Adrenal gland (tissue), 9 donors: ENCODE measurements at regions not wholly inside any gene's neighbourhood (a gene's known extent, or its start where the extent isn't known, plus 50 kb on each side); places are given as distances from the start of the nearest gene placed in this dataset.
"Not testable (repeated sequence)": the region's sequence is repeated elsewhere in the genome, so short reads cannot be mapped to it uniquely, and the experiment has no call there.

Source experiments
- DNase-seq, 7 donors: peaks; one replicate each; pipeline ENCODE4 v3.0.0-alpha.2; 2019 to 2020
- H3K27ac ChIP-seq, 5 donors: fragments of 200-600 bp; sonication (generic) in 4 of 5; 1 replicate in 3 of 5; 2 replicates in 2 of 5; pipeline versions ENCODE4 v1.5.1 to v1.8.0; 2016 to 2020; ENCODE audit warnings: mild to moderate bottlenecking in 1 of 5
- H3K27me3 ChIP-seq: fragments of 200-600 bp; 2 replicates; pipeline ENCODE4 v1.8.0; 2021
- H3K36me3 ChIP-seq, 2 donors: fragments of 200-600 bp; replicated peaks in 1 of 2; 1 replicate in 1 of 2; 2 replicates in 1 of 2; pipeline versions ENCODE4 v1.5.1 to v1.8.0; 2018 to 2022
- H3K4me1 ChIP-seq, 2 donors: fragments of 200-600 bp; replicated peaks in 1 of 2; 1 replicate in 1 of 2; 2 replicates in 1 of 2; pipeline versions ENCODE4 v1.5.1 to v1.8.0; 2018 to 2021
- H3K4me3 ChIP-seq, 4 donors: fragments of 200-600 bp; sonication (generic) in 3 of 4; one replicate each; pipeline ENCODE4 v1.5.1; 2016 to 2018
- H3K9me3 ChIP-seq, 3 donors: fragments of 200-600 bp; sonication (generic) in 1 of 3; replicated peaks in 1 of 3; 1 replicate in 2 of 3; 2 replicates in 1 of 3; pipeline versions ENCODE4 v1.5.1 to v1.8.0; 2016 to 2021
- CTCF ChIP-seq, 6 experiments: fragments of 450-650 bp in 4 of 6; fragments of 200-600 bp in 2 of 6; sonication (generic) in 1 of 6; IDR thresholded peaks; 1 replicate in 5 of 6; 2 replicates in 1 of 6; pipeline versions ENCODE4 v1.5.1 to v1.8.0; 2016 to 2021; ENCODE audit warnings: antibody characterized with exemption in 6 of 6, mild to moderate bottlenecking in 2 of 6, moderate library complexity in 1 of 6
- POLR2A ChIP-seq, 2 donors: fragments of 450-650 bp; IDR thresholded peaks; one replicate each; pipeline ENCODE4 v1.6.1; 2017; ENCODE audit warnings: antibody characterized with exemption in 2 of 2, mild to moderate bottlenecking in 2 of 2, moderate library complexity in 1 of 2
- WGBS, 4 donors: extraction: QIAGEN DNeasy Blood & Tissue Kit in 2 of 4; methylation state at CpG; one replicate each; pipeline versions ENCODE4 v1.1.5 to v1.1.7; 2013 to 2017; 5-methylcytosine and 5-hydroxymethylcytosine counted together
- intact Hi-C, 2 donors: fragments of 100-400 bp; cut with DNase I; formaldehyde crosslinking; loops; one replicate each; pipeline versions ENCODE4 v1.14.1 to v1.15.0; 2022 to 2023
- donor health status: healthy with polysubstance abuse.
- donor health status: Bipolar disorder and iron deficiency.
- donor health status: DM: yes; HTN: yes; CAD: no.
- donor health status: DM: no; HTN: no; CAD: no.
- donor health status: DM: no; HTN: no; CAD: no.

- Histone ChIP-seq H3K4me3 (no peak overlapping the region), H3K36me3 (no peaks in the 10 kb centered on the region), H3K27me3 (peaks cover 12% of the 10 kb centered on the region), H3K27ac (no peak overlapping the region), H3K9me3 (no peaks in the 10 kb centered on the region), H3K4me1 (no peaks in the 10 kb centered on the region)
- intact Hi-C loops = no loop called here
- no peak for DNase-seq
- TF ChIP-seq POLR2A (IDR thresholded peaks at IDR 0.05) = no peak
- no peak for TF ChIP-seq CTCF (IDR thresholded peaks at IDR 0.05)
- 73 to 84% (median 76%) methylated on average over 1 of the region's 1 CpG for WGBS, 4 donors
Observed at GRCh38 chrX:97897998-97898397, 1014.3 kb downstream of the RPA4 start.

- 60 to 66% (median 64%) methylated on average over 2 of the region's 2 CpGs for WGBS, 4 donors
- no peak for TF ChIP-seq POLR2A (IDR thresholded peaks at IDR 0.05)
- TF ChIP-seq CTCF (IDR thresholded peaks at IDR 0.05) = no peak
- intact Hi-C loops = no loop called here
- Histone ChIP-seq H3K27me3 (peaks cover 13% of the 10 kb centered on the region), H3K9me3 (no peaks in the 10 kb centered on the region), H3K27ac (no peak overlapping the region), H3K36me3 (no peaks in the 10 kb centered on the region), H3K4me1 (no peaks in the 10 kb centered on the region), H3K4me3 (no peak overlapping the region)
- no peak for DNase-seq
Observed at GRCh38 chrX:97898798-97899197, 1015.1 kb downstream of the RPA4 start.

GRCh38 chrX:97907791-97908190 lies 1024.1 kb downstream of the RPA4 start:
- DNase-seq = no peak
- WGBS, 4 donors = 69 to 89% (median 77%) methylated on average over 1 of the region's 1 CpG
- peaks cover 0 to 3% (median 0%) of the 10 kb centered on the region in 3 donors for H3K9me3 ChIP-seq

GRCh38 chrX:97909245-97909644 lies 1025.5 kb downstream of the RPA4 start:
- Histone ChIP-seq H3K27me3 (peaks cover 10% of the 10 kb centered on the region), H3K4me1 (no peaks in the 10 kb centered on the region), H3K4me3 (no peak overlapping the region), H3K27ac (no peak overlapping the region), H3K36me3 (no peaks in the 10 kb centered on the region), H3K9me3 (peaks cover 0 to 3% (median 0%) of the 10 kb centered on the region in 3 donors)
- intact Hi-C loops = no loop called here
- 63 to 68% (median 66%) methylated on average over 3 of the region's 3 CpGs for WGBS, 4 donors
- DNase-seq = no peak
- no peak for TF ChIP-seq CTCF (IDR thresholded peaks at IDR 0.05)
- no peak for TF ChIP-seq POLR2A (IDR thresholded peaks at IDR 0.05)

More at GRCh38 chrX:97907791-97908190, 1024.1 kb downstream of the RPA4 start:
- intact Hi-C loops = no loop called here
- TF ChIP-seq POLR2A (IDR thresholded peaks at IDR 0.05) (no peak), CTCF (IDR thresholded peaks at IDR 0.05) (no peak)
- H3K36me3 ChIP-seq = no peaks in the 10 kb centered on the region
- H3K27me3 ChIP-seq = peaks cover 16% of the 10 kb centered on the region
- H3K4me1 ChIP-seq = no peaks in the 10 kb centered on the region
- H3K4me3 ChIP-seq = no peak overlapping the region
- H3K27ac ChIP-seq = no peak overlapping the region

- H3K4me1 ChIP-seq, H3K36me3 ChIP-seq, H3K4me3 ChIP-seq, H3K27ac ChIP-seq, DNase-seq, intact Hi-C loops, H3K9me3 ChIP-seq: not testable (repeated sequence)
- H3K27me3 ChIP-seq = peaks cover 28% of the 10 kb centered on the region
- WGBS, 4 donors = 85 to 90% (median 88%) methylated on average over 7 to 10 of the region's 10 CpGs
Observed at GRCh38 chrX:97915390-97915789, 1031.7 kb downstream of the RPA4 start.

GRCh38 chrX:97921223-97921622 lies 1037.5 kb downstream of the RPA4 start:
- WGBS, 4 donors = 84 to 100% (median 89%) methylated on average over 1 to 8 of the region's 8 CpGs

More at GRCh38 chrX:97921223-97921622, 1037.5 kb downstream of the RPA4 start:
- DNase-seq, H3K36me3 ChIP-seq, H3K9me3 ChIP-seq, H3K27ac ChIP-seq, H3K4me1 ChIP-seq, H3K27me3 ChIP-seq, H3K4me3 ChIP-seq, intact Hi-C loops: not testable (repeated sequence)
